ENCODE measurements at regions not wholly inside any gene's neighbourhood (a gene's known extent, or its start where the extent isn't known, plus 50 kb on each side); places are given as distances from the start of the nearest gene placed in this dataset.
A peak's percentile ranks its signal among the peaks of the same experiment; 100 is the strongest.

DNA sequence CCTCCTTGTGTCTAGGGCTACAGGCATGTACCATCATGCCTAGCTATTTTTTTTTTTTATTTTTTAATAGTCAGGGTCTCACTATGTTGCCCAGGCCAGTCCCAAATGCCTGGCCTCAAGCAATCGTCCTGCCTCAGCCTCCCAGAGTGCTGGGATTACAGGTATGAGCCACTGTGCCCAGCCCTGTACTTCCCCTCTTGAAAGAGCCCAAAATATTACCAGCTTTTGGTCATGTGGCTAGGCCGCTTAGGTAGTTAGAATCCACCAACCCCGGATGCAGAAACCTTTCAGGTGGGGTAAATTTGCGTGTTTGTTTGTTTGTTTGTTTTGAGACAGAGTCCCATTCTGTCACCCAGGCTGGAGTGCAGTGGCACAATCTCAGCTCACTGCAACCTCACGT, 132.8 kb upstream of the C2CD4B start:
- H3K36me3 Mint-ChIP-seq, result peaks cover 16% of the 10 kb centered on the region
- H3K27ac Mint-ChIP-seq, result peak overlapping the region; percentile 97; the same call in 1 of the 2 replicates
- ChIA-PET CTCF (interaction anchor here (1.1 to 3.3 kb wide), 3 partner anchors 9 to 44 kb away, joined by 4 to 22 read pairs (median 10); no protein-coding TSS in a partner anchor), POLR2A (interaction anchor here (0.7 kb wide), 1 partner anchor 473 kb away, joined by 3 read pairs; no protein-coding TSS in a partner anchor)
- H3K4me3 Mint-ChIP-seq, result no peak overlapping the region
- DNase-seq (ENCODE audit: low spot score) (no peak), ATAC-seq (no peak)
- peaks cover 15% of the 10 kb centered on the region for H3K9me3 Mint-ChIP-seq
- H3K27me3 Mint-ChIP-seq (ENCODE audit: low read depth), result no peaks in the 10 kb centered on the region
- TF ChIP-seq SMAD3 (CRISPR knock-in tag; IDR thresholded peaks at IDR 0.05; ENCODE audit: borderline replicate concordance) (no peak), NFE2L1 (CRISPR knock-in tag; IDR thresholded peaks at IDR 0.05) (no peak), SMAD4 (CRISPR knock-in tag; IDR thresholded peaks at IDR 0.05) (no peak), TEAD4 (CRISPR knock-in tag; IDR thresholded peaks at IDR 0.05) (no peak), MLX (CRISPR knock-in tag; IDR thresholded peaks at IDR 0.05) (no peak), ZNF121 (CRISPR knock-in tag; IDR thresholded peaks at IDR 0.05) (peak; percentile 74; the same call in 1 of the 2 replicates), ETV6 (CRISPR knock-in tag; IDR thresholded peaks at IDR 0.05) (no peak), CREM (CRISPR knock-in tag; IDR thresholded peaks at IDR 0.05) (no peak)
- TF ChIP-seq, protein P1, sequence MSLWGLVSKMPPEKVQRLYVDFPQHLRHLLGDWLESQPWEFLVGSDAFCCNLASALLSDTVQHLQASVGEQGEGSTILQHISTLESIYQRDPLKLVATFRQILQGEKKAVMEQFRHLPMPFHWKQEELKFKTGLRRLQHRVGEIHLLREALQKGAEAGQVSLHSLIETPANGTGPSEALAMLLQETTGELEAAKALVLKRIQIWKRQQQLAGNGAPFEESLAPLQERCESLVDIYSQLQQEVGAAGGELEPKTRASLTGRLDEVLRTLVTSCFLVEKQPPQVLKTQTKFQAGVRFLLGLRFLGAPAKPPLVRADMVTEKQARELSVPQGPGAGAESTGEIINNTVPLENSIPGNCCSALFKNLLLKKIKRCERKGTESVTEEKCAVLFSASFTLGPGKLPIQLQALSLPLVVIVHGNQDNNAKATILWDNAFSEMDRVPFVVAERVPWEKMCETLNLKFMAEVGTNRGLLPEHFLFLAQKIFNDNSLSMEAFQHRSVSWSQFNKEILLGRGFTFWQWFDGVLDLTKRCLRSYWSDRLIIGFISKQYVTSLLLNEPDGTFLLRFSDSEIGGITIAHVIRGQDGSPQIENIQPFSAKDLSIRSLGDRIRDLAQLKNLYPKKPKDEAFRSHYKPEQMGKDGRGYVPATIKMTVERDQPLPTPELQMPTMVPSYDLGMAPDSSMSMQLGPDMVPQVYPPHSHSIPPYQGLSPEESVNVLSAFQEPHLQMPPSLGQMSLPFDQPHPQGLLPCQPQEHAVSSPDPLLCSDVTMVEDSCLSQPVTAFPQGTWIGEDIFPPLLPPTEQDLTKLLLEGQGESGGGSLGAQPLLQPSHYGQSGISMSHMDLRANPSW (CRISPR knock-in tag; conservative IDR thresholded peaks at IDR 0.05; ENCODE audit: low read depth), result no peak
- peaks cover 65% of the 10 kb centered on the region for H3K4me1 Mint-ChIP-seq

DNA sequence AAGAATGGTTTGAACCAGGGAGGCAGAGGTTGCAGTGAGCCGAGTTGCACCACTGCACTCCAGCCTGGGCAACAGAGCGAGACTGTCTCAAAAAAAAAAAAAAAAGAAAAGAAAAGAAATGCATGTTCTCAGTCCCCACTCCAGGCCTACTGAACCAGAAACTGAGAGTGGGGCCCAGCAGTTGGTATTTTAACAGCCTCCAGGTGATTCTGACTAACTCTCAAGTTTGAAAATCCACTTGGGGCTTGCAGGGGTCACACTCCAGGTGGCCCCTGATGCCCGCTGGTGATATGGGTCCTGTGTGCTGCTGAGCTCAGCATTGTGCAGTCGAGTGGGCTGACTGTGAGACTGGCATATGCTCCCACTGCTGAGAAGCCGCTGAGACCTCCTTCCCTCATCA, 133.7 kb upstream of the C2CD4B start:
- ATAC-seq (no peak), DNase-seq (ENCODE audit: low spot score) (no peak)
- Mint-ChIP-seq H3K9me3 (peaks cover 8% of the 10 kb centered on the region), H3K36me3 (peaks cover 7% of the 10 kb centered on the region), H3K4me3 (no peak overlapping the region), H3K27me3 (ENCODE audit: low read depth) (no peaks in the 10 kb centered on the region), H3K4me1 (peaks cover 57% of the 10 kb centered on the region), H3K27ac (no peak overlapping the region)
- ChIA-PET POLR2A (interaction anchor here (0.7 kb wide), 1 partner anchor 473 kb away, joined by 3 read pairs; no protein-coding TSS in a partner anchor), CTCF (interaction anchor here (1.1 to 3.3 kb wide), 2 partner anchors 8 to 44 kb away, joined by 4 to 22 read pairs; no protein-coding TSS in a partner anchor)
- TF ChIP-seq IRF1 (CRISPR knock-in tag; IDR thresholded peaks at IDR 0.05), result no peak
- TF ChIP-seq NR2C2 (CRISPR knock-in tag; IDR thresholded peaks at IDR 0.05), result no peak
- TF ChIP-seq ZNF416 (CRISPR knock-in tag; IDR thresholded peaks at IDR 0.05), result no peak
- TF ChIP-seq ZNF532 (CRISPR knock-in tag; IDR thresholded peaks at IDR 0.05; ENCODE audit: borderline replicate concordance), result no peak
- TF ChIP-seq, protein P2, sequence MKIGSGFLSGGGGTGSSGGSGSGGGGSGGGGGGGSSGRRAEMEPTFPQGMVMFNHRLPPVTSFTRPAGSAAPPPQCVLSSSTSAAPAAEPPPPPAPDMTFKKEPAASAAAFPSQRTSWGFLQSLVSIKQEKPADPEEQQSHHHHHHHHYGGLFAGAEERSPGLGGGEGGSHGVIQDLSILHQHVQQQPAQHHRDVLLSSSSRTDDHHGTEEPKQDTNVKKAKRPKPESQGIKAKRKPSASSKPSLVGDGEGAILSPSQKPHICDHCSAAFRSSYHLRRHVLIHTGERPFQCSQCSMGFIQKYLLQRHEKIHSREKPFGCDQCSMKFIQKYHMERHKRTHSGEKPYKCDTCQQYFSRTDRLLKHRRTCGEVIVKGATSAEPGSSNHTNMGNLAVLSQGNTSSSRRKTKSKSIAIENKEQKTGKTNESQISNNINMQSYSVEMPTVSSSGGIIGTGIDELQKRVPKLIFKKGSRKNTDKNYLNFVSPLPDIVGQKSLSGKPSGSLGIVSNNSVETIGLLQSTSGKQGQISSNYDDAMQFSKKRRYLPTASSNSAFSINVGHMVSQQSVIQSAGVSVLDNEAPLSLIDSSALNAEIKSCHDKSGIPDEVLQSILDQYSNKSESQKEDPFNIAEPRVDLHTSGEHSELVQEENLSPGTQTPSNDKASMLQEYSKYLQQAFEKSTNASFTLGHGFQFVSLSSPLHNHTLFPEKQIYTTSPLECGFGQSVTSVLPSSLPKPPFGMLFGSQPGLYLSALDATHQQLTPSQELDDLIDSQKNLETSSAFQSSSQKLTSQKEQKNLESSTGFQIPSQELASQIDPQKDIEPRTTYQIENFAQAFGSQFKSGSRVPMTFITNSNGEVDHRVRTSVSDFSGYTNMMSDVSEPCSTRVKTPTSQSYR (CRISPR knock-in tag; IDR thresholded peaks at IDR 0.05), result no peak
- TF ChIP-seq ZNF317 (CRISPR knock-in tag; IDR thresholded peaks at IDR 0.05; ENCODE audit: borderline replicate concordance, low read depth), result no peak
- TF ChIP-seq E2F4 (CRISPR knock-in tag; IDR thresholded peaks at IDR 0.05; ENCODE audit: borderline replicate concordance, low read depth), result no peak
- TF ChIP-seq CREM (CRISPR knock-in tag; IDR thresholded peaks at IDR 0.05), result no peak
- no peak for TF ChIP-seq TEAD4 (CRISPR knock-in tag; IDR thresholded peaks at IDR 0.05)
- TF ChIP-seq GTF2I (CRISPR knock-in tag; conservative IDR thresholded peaks at IDR 0.05), result no peak
- TF ChIP-seq ETV6 (CRISPR knock-in tag; IDR thresholded peaks at IDR 0.05), result no peak
- TF ChIP-seq, protein P3, sequence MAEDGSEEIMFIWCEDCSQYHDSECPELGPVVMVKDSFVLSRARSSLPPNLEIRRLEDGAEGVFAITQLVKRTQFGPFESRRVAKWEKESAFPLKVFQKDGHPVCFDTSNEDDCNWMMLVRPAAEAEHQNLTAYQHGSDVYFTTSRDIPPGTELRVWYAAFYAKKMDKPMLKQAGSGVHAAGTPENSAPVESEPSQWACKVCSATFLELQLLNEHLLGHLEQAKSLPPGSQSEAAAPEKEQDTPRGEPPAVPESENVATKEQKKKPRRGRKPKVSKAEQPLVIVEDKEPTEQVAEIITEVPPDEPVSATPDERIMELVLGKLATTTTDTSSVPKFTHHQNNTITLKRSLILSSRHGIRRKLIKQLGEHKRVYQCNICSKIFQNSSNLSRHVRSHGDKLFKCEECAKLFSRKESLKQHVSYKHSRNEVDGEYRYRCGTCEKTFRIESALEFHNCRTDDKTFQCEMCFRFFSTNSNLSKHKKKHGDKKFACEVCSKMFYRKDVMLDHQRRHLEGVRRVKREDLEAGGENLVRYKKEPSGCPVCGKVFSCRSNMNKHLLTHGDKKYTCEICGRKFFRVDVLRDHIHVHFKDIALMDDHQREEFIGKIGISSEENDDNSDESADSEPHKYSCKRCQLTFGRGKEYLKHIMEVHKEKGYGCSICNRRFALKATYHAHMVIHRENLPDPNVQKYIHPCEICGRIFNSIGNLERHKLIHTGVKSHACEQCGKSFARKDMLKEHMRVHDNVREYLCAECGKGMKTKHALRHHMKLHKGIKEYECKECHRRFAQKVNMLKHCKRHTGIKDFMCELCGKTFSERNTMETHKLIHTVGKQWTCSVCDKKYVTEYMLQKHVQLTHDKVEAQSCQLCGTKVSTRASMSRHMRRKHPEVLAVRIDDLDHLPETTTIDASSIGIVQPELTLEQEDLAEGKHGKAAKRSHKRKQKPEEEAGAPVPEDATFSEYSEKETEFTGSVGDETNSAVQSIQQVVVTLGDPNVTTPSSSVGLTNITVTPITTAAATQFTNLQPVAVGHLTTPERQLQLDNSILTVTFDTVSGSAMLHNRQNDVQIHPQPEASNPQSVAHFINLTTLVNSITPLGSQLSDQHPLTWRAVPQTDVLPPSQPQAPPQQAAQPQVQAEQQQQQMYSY (CRISPR knock-in tag; IDR thresholded peaks at IDR 0.05), result no peak
